Stimulated activated CD8-positive, alpha-beta memory T cell treated with anti-CD3 and anti-CD28 coated beads, Interleukin-7, amount 100 ng/mL, for 24 hours (primary cell): ENCODE measurements at regions not wholly inside any gene's neighbourhood (a gene's known extent, or its start where the extent isn't known, plus 50 kb on each side); places are given as distances from the start of the nearest gene placed in this dataset.
"Not testable (repeated sequence)": the region's sequence is repeated elsewhere in the genome, so short reads cannot be mapped to it uniquely, and the experiment has no call there.

Experiments
- DNase-seq: peaks from one replicate; pipeline ENCODE4 v3.0.0-alpha.2; 2020; ENCODE audit warnings: low read depth

- DNase-seq = no peak
These were observed 666.5 kb downstream of the FLRT2 start for GRCh38 chr14:86196471-86196870.

DNA sequence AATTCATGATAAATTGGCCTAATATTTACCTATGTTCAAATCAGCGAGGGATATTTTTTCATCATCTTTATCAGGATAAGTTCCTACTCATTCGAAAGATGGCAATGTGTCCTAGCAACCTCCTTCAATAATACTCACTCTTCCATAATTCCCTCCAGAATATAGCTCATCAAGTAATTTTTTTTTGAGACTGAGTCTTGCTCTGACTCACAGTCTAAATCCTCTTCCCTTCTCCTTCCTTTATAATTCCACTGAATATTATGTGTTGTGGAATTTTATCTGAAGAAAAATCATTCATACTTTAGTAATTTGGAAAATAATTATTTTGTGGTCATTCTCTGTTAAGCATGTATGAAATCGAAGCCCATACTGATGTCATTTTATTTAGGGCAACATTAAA, 663.8 kb downstream of the FLRT2 start:
- DNase-seq = no peak

- no peak for DNase-seq
These were observed 650.0 kb downstream of the FLRT2 start for GRCh38 chr14:86179980-86180379.

DNA sequence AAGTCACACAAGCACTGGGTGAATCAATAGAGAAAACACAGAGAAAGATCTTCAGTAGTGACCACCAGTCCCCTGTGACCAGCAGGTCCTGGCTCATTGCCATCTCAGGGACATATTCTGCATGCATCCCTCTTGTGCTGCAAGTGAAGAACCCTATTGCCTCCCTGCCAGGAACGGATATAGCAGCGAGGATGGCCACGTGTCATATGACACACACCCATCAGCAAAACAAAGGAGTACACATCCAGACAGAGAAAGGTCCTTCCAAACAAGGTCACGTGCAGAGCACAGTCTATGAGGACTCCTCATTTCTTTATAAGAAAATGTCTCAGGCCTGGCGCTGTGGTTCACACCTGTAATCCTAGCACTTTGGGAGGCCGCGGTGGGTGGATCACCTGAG, 638.4 kb downstream of the FLRT2 start:
- DNase-seq = no peak

GRCh38 chr14:86166541-86166940, 636.6 kb downstream of the FLRT2 start:
- no peak for DNase-seq

DNA sequence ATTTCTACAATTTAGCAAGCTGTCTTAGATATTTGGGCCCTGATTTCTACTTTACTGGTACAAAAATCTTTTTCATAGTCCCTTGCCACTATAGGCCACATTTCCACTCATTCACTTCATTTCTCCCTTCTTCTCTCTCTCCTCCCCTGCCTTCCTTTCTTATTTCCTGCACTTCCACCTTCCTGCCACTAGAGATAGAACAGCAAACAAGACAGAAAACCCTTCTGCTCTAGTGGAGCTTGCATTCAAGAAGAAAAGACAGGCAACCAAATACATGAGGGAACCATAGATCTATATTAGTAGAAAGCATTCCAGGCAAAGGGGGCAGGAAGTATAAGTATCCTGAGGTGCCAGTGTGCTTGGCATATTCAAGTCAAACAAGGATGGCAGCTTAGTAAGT, 623.5 kb downstream of the FLRT2 start:
- no peak for DNase-seq

DNA sequence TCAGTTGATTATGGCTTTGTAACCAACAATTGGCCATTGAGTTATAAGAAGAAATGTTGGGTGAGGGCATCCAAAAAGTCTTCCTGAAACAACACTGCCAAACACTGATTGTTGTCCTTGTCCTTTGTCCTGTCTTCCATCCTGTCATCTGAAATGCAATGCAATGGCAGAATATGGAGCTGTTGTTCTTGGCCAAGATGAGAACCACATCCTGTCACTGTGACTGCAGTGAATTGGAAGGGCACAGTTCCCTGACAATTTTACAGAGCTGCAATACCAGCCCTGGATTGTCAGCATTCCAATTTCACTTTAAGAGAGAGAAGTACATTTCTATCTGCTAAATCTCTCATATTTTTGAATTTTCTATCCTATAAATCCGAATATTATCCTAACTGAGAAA, 613.3 kb downstream of the FLRT2 start:
- no peak for DNase-seq

DNA sequence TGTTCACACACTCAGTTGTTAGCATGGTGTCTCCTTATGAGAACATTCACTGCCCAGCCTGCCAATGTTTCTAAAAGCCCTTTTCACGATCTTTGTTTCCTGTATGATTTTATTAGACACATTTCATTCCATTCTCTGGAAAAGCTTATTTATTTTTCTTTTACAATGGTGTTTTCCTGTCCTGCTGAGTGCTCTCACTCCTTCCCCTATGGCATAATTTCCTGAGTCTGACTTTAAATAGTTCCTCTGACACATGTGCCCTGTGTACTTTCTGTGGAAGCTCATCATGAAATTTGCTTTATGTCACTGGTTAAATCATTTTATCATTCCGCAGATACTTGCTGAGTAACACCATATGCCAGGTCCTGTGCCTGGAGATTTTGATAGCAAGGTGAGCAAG, 612.0 kb downstream of the FLRT2 start:
- DNase-seq = no peak

DNA sequence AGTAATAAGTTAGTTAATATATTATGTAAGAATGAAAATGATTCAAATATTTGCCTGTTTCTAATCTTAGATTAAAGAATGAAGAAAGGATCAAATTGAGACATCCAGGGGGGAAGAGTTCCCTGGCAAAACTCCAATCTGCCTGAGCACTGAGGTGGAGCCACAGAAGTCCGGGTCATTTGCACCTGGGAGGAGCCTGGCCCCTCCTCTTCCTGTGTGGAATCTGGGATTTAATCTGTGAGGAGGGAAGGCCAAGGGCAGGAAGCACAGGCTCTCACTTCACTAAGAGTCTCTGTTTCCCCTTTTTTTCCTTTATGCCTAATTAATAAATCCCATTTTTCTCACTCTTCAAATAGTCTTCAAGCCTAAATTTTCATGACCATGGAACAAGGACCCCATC, 599.5 kb downstream of the FLRT2 start:
- DNase-seq = no peak

DNA sequence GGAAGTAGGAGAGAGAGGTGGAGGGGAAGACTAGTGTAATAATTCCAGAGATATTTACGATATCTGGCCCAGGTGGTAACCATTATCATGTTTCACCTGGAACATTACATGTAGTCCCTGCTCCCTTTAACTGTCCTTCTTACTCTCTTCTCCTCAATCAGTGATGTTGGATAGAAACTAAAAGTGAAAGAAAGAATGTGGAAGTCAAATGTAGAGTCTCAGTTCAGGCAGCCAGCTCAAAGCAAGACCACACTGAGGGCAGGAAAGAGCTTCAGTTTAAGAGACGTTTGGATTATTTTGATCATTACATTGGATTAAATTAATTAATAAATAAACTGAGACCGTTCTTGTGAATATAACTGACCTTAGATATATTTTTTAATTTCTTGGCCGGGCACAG, 594.4 kb downstream of the FLRT2 start:
- no peak for DNase-seq

DNA sequence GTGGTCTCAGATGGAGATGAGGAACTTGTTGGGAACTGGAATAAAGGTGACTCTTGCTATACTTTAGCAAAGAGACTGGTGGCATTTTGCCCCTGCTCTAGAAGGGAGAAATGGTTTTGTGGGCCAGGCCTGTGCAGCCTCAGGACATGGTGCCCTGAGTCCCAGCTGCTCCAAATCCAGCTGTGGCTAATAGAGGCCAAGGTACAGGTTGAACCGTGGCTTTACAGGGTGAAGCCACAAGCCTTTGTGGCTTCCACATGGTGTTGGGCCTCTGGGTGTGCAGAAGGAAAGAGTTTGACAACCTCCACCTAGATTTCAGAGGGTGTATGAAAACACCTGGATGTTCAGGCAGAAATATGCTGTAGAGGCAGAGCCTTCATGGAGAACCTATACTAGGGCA, 586.0 kb downstream of the FLRT2 start:
- no peak for DNase-seq

- DNase-seq = not testable (repeated sequence)
These were observed 580.9 kb downstream of the FLRT2 start for GRCh38 chr14:86110871-86111270.

GRCh38 chr14:86104691-86105265, 574.8 kb downstream of the FLRT2 start:
- DNase-seq = no peak

DNA sequence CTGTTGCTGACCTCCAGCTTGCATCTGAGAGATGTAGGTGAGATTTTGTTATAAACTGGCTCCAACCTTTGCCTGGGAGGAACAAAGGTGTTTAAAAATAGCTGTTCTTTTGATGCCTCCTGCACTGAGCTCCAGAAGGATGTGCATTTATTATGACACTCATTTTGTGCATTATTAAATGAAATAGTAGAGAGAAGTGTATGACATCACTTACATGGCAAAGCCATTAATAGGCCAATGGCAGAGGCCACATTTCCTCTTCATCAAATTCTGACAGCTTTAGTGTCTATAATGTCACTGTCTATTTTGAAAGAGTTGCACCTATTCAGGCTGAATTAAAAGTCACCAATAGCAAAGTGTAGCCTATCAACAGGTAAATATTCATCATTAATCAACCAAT, 564.6 kb downstream of the FLRT2 start:
- DNase-seq = no peak

GRCh38 chr14:86091811-86092210, 561.9 kb downstream of the FLRT2 start:
- DNase-seq = no peak

GRCh38 chr14:86088156-86088555, 558.2 kb downstream of the FLRT2 start:
- no peak for DNase-seq

DNA sequence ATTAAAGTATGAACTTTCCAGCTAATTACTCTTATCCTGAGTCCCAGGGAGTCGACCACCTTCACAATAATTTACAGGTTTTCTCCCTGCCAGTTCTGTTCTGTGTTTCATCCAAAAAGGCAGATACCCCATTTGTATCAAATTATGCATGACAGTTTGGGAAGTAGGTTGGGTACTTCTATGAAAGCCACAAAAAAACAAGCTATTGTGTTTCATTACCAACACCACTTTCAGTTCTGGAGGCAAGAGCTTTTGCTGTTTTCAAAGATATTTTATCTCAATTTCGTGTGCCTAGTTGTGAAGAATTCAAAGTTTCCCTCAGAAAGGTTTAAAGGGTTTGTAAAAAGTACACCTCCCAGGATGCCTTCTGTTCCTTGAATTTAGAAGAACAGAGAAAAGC, 557.4 kb downstream of the FLRT2 start:
- DNase-seq = no peak

DNA sequence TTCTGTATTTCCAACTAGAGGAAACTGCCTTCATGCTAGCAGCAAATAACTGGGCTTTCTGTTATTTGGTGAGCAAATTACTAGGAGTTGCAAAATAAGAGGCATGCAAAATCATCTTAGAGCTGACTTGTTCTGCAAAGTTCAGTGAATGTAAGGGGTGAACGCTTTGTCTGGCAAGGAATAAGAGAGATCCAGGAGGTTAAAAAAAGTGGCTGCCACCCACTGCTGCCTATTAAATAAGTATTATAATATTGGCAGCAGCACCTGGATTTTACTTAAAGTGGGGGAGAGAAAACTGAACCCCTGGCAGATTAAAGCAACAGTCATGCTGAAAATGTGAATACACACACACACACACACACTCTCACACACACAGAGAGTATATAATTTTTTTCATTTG, 557.0 kb downstream of the FLRT2 start:
- DNase-seq = no peak

DNA sequence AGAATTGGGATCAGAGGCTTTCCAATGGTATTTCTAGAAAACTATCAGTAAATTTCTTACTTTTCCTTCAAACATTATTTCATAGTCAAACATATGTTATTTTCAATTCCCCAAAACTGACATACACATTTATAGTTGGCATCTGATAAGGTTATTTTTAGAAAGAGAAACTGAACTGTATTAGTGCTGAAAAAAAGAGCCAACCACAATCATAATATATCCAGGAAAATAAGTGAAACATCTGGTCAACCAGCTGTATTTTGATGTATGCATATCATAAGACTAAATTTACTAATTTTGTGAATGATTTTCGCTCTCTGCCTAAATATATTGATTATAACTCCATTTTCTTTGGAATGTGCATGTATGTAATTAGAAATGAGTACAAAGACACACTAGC, 554.2 kb downstream of the FLRT2 start:
- no peak for DNase-seq

GRCh38 chr14:86083616-86084015, 553.7 kb downstream of the FLRT2 start:
- no peak for DNase-seq

GRCh38 chr14:86072116-86072894, 542.4 kb downstream of the FLRT2 start:
- DNase-seq = no peak

DNA sequence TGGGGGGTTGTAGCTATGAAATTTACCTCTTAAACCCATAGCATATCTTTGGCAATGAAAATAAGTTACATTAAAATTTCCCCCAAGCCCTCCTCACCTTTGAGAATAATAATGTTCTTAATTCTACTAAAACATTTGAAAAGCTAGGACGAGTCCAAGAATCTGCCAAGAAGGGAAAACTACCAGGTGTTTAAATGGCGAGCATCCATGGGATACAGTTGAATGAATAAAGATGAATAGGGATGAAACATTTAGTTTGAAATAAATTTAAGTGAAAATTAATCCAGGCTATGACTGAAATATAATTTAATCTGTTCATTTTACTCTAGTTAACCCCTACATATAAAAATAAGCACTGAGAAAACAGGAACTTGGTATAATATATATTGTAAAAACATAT, 536.7 kb downstream of the FLRT2 start:
- no peak for DNase-seq

DNA sequence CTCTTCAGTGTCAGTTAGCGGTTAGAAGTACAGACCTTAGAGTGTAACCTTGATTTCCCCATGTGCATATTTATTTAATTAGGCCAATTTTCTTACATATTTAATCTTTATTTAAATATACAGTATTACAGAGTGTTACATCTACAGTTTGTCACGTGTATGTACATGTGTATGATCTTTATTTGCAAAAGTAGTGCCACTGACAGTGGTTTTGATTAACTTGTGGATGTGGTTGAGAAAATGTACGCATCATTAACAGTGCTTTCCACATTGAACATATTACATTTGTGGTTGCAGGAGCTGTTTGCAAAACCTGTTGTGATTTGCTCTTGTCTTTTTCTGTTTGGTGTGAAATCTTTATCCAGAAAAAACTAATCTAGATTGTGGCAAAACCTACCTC, 535.5 kb downstream of the FLRT2 start:
- DNase-seq = no peak

DNA sequence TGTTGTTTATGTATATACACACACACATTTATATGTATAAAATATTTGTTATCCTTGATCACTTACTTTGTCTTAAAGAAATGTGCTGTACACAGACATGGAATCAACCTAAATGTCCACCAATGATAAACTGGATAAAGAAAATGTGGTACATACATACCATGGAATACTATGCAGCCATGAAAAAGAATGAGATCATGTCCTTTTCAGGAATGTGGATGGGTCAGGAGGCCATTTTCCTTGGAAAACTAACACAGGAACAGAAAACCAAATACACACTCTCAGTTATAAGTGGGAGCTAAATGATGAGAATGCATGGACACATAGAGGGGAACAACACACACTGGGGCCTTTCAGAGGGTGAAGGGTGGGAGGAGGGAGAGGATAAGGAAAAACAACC, 534.7 kb downstream of the FLRT2 start:
- not testable (repeated sequence) for DNase-seq
